Lower lobe of right lung (tissue), 2 donors: ENCODE measurements at regions not wholly inside any gene's neighbourhood (a gene's known extent, or its start where the extent isn't known, plus 50 kb on each side); places are given as distances from the start of the nearest gene placed in this dataset.

ENCODE experiments used
- ATAC-seq, 2 donors: fragments of 200-7000 bp; cut with Tn5 transposase; one replicate each; pipeline ENCODE4 v1.9.1; 2020 to 2022; ENCODE audit warnings: mild to moderate bottlenecking in 2 of 2, moderate library complexity in 2 of 2
- DNase-seq: peaks from one replicate; pipeline ENCODE4 v3.0.0-alpha.2; 2020
- H3K27ac ChIP-seq: fragments of 200-600 bp; one replicate; pipeline ENCODE4 v1.8.0; 2022
- H3K27me3 ChIP-seq: fragments of 200-600 bp; one replicate; pipeline ENCODE4 v1.8.0; 2022; ENCODE audit warnings: low read depth
- H3K36me3 ChIP-seq: fragments of 200-600 bp; one replicate; pipeline ENCODE4 v1.8.0; 2022; ENCODE audit warnings: mild to moderate bottlenecking
- H3K4me1 ChIP-seq: fragments of 200-600 bp; one replicate; pipeline ENCODE4 v1.8.0; 2022
- H3K4me3 ChIP-seq: fragments of 200-600 bp; one replicate; pipeline ENCODE4 v1.8.0; 2022; ENCODE audit warnings: mild to moderate bottlenecking
- H3K9me3 ChIP-seq: fragments of 200-600 bp; one replicate; pipeline ENCODE4 v1.8.0; 2022
- CTCF ChIP-seq: fragments of 200-600 bp; IDR thresholded peaks from one replicate; pipeline ENCODE4 v1.8.0; 2022; ENCODE audit warnings: antibody characterized with exemption, mild to moderate bottlenecking
- intact Hi-C: fragments of 100-400 bp; cut with DNase I; formaldehyde crosslinking; loops from one replicate; pipeline ENCODE4 v1.11.0; 2022
- donor health status: DM: no; HTN: yes; CAD: no; lungs with severe emphysema.

GRCh38 chr20:48241482-48241881, 456.2 kb upstream of the SULF2 start:
- no peak for TF ChIP-seq CTCF
- Histone ChIP-seq H3K9me3 (no peaks in the 10 kb centered on the region), H3K27me3 (no peaks in the 10 kb centered on the region), H3K36me3 (no peaks in the 10 kb centered on the region), H3K4me3 (no peak overlapping the region), H3K27ac (no peak overlapping the region), H3K4me1 (no peaks in the 10 kb centered on the region)
- intact Hi-C loops = no loop called here
- DNase-seq (no peak), ATAC-seq (no peak)

GRCh38 chr20:48238781-48239180, 453.5 kb upstream of the SULF2 start:
- Histone ChIP-seq H3K27me3 (no peaks in the 10 kb centered on the region), H3K4me1 (no peaks in the 10 kb centered on the region), H3K36me3 (no peaks in the 10 kb centered on the region), H3K4me3 (no peak overlapping the region), H3K9me3 (no peaks in the 10 kb centered on the region), H3K27ac (no peak overlapping the region)
- DNase-seq (no peak), ATAC-seq (no peak)
- TF ChIP-seq CTCF = no peak
- intact Hi-C loops = no loop called here

GRCh38 chr20:48238326-48238725, 453.0 kb upstream of the SULF2 start:
- ATAC-seq (no peak), DNase-seq (peak; percentile 13)
- Histone ChIP-seq H3K27ac (no peak overlapping the region), H3K4me3 (no peak overlapping the region), H3K9me3 (no peaks in the 10 kb centered on the region), H3K4me1 (no peaks in the 10 kb centered on the region), H3K36me3 (no peaks in the 10 kb centered on the region), H3K27me3 (no peaks in the 10 kb centered on the region)
- intact Hi-C loops = no loop called here
- TF ChIP-seq CTCF = no peak

GRCh38 chr20:48236000-48236970, 451.0 kb upstream of the SULF2 start:
- no peak for TF ChIP-seq CTCF
- Histone ChIP-seq H3K27me3 (no peaks in the 10 kb centered on the region), H3K27ac (no peak overlapping the region), H3K4me1 (no peaks in the 10 kb centered on the region), H3K36me3 (no peaks in the 10 kb centered on the region), H3K4me3 (no peak overlapping the region), H3K9me3 (no peaks in the 10 kb centered on the region)
- ATAC-seq (no peak), DNase-seq (no peak)
- intact Hi-C loops = no loop called here

- Histone ChIP-seq H3K27ac (no peak overlapping the region), H3K4me1 (no peaks in the 10 kb centered on the region), H3K9me3 (no peaks in the 10 kb centered on the region), H3K36me3 (no peaks in the 10 kb centered on the region), H3K4me3 (no peak overlapping the region), H3K27me3 (no peaks in the 10 kb centered on the region)
- no peak for TF ChIP-seq CTCF
- DNase-seq (peak; percentile 6), ATAC-seq (no peak)
- intact Hi-C loops = no loop called here
Measured at GRCh38 chr20:48234951-48235350, 449.7 kb upstream of the SULF2 start.
